ENCODE measurements at regions not wholly inside any gene's neighbourhood (a gene's known extent, or its start where the extent isn't known, plus 50 kb on each side); places are given as distances from the start of the nearest gene placed in this dataset.

GRCh38 chr6:105941621-105942412 lies 144.3 kb upstream of the PRDM1 start:
- H3K9me3 ChIP-seq (ENCODE audit: control insufficient read depth, low read length) = no peaks in the 10 kb centered on the region
- H3K4me3 ChIP-seq (ENCODE audit: insufficient read depth, low read depth, low read length) = no peak overlapping the region
- no peaks in the 10 kb centered on the region for H3K36me3 ChIP-seq (ENCODE audit: control insufficient read depth, insufficient read depth, low read length)
- no peaks in the 10 kb centered on the region for H3K4me1 ChIP-seq (ENCODE audit: control insufficient read depth, insufficient read depth, low read length)
- no peaks in the 10 kb centered on the region for H3K27me3 ChIP-seq (ENCODE audit: control insufficient read depth, insufficient read depth, low read length, poor library complexity, severe bottlenecking)
- H3K27ac ChIP-seq (ENCODE audit: insufficient read depth, low read depth, low read length, poor library complexity, severe bottlenecking) = no peak overlapping the region
- whole genome bisulfite sequencing, 2 experiments = 90 to 100% methylated on average over 2 of the region's 2 CpGs

- no peak overlapping the region for H3K4me3 ChIP-seq (ENCODE audit: insufficient read depth, low read depth, low read length)
- no peaks in the 10 kb centered on the region for H3K4me1 ChIP-seq (ENCODE audit: control insufficient read depth, insufficient read depth, low read length)
- H3K36me3 ChIP-seq (ENCODE audit: control insufficient read depth, insufficient read depth, low read length) = no peaks in the 10 kb centered on the region
- no peaks in the 10 kb centered on the region for H3K9me3 ChIP-seq (ENCODE audit: control insufficient read depth, low read length)
- H3K27me3 ChIP-seq (ENCODE audit: control insufficient read depth, insufficient read depth, low read length, poor library complexity, severe bottlenecking) = no peaks in the 10 kb centered on the region
- WGBS, 2 experiments = 66 to 78% methylated on average over 2 of the region's 2 CpGs
- H3K27ac ChIP-seq (ENCODE audit: insufficient read depth, low read depth, low read length, poor library complexity, severe bottlenecking) = no peak overlapping the region
Measured at GRCh38 chr6:105940990-105941389, 145.1 kb upstream of the PRDM1 start.

GRCh38 chr6:105936972-105937371 lies 149.2 kb upstream of the PRDM1 start:
- Histone ChIP-seq H3K36me3 (ENCODE audit: control insufficient read depth, insufficient read depth, low read length) (no peaks in the 10 kb centered on the region), H3K4me3 (ENCODE audit: insufficient read depth, low read depth, low read length) (no peak overlapping the region), H3K27ac (ENCODE audit: insufficient read depth, low read depth, low read length, poor library complexity, severe bottlenecking) (no peak overlapping the region), H3K9me3 (ENCODE audit: control insufficient read depth, low read length) (no peaks in the 10 kb centered on the region), H3K4me1 (ENCODE audit: control insufficient read depth, insufficient read depth, low read length) (no peaks in the 10 kb centered on the region), H3K27me3 (ENCODE audit: control insufficient read depth, insufficient read depth, low read length, poor library complexity, severe bottlenecking) (no peaks in the 10 kb centered on the region)
- 90 to 92% methylated on average over 2 of the region's 2 CpGs for WGBS, 2 experiments

DNA sequence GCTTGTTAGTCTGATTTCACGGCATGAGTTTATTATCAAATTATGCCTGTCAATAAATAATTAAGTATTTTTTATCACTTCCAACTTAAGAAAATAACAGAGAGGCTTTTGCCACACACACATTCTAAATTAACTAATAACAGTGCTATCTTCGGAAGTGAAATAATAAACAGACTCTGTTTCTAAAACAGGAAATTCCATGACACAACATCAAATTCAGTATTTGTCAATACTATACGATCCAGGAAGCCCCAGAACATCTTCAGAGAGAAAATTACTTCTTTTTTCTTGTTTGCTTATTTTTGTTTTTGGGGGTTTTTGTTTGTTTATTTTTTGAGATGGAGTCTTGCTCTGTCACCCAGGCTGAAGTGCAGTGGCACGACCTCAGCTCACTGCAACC lies 150.7 kb upstream of the PRDM1 start:
- Histone ChIP-seq H3K4me3 (ENCODE audit: insufficient read depth, low read depth, low read length) (no peak overlapping the region), H3K36me3 (ENCODE audit: control insufficient read depth, insufficient read depth, low read length) (no peaks in the 10 kb centered on the region), H3K27ac (ENCODE audit: insufficient read depth, low read depth, low read length, poor library complexity, severe bottlenecking) (no peak overlapping the region), H3K27me3 (ENCODE audit: control insufficient read depth, insufficient read depth, low read length, poor library complexity, severe bottlenecking) (no peaks in the 10 kb centered on the region), H3K9me3 (ENCODE audit: control insufficient read depth, low read length) (no peaks in the 10 kb centered on the region), H3K4me1 (ENCODE audit: control insufficient read depth, insufficient read depth, low read length) (no peaks in the 10 kb centered on the region)
- WGBS, 2 experiments = 89 to 91% methylated on average over 4 of the region's 4 CpGs

DNA sequence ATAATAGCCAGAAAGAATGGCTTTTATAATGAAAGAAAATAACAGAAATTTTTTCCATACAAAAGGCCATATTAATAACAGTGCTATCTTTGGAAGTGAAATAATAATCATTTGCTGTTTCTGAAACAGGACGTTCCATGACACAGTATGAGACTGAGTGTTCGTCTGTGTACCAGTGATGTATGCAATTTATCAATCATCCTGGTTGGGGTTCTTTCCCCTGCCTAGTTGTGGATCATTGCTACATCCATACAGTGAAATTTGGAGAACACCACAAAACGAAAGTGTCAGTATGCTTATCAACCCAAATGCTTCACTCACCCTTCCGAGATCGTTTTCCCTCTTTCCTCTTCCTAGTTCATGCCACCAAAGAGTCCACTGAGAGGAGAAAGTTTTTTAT lies 151.4 kb upstream of the PRDM1 start:
- Histone ChIP-seq H3K27me3 (ENCODE audit: control insufficient read depth, insufficient read depth, low read length, poor library complexity, severe bottlenecking) (no peaks in the 10 kb centered on the region), H3K9me3 (ENCODE audit: control insufficient read depth, low read length) (no peaks in the 10 kb centered on the region), H3K27ac (ENCODE audit: insufficient read depth, low read depth, low read length, poor library complexity, severe bottlenecking) (no peak overlapping the region), H3K36me3 (ENCODE audit: control insufficient read depth, insufficient read depth, low read length) (no peaks in the 10 kb centered on the region), H3K4me3 (ENCODE audit: insufficient read depth, low read depth, low read length) (no peak overlapping the region), H3K4me1 (ENCODE audit: control insufficient read depth, insufficient read depth, low read length) (no peaks in the 10 kb centered on the region)
- 94 to 98% methylated on average over 5 of the region's 5 CpGs for WGBS, 2 experiments

- Histone ChIP-seq H3K27ac (ENCODE audit: insufficient read depth, low read depth, low read length, poor library complexity, severe bottlenecking) (no peak overlapping the region), H3K4me1 (ENCODE audit: control insufficient read depth, insufficient read depth, low read length) (no peaks in the 10 kb centered on the region), H3K9me3 (ENCODE audit: control insufficient read depth, low read length) (no peaks in the 10 kb centered on the region), H3K36me3 (ENCODE audit: control insufficient read depth, insufficient read depth, low read length) (no peaks in the 10 kb centered on the region), H3K27me3 (ENCODE audit: control insufficient read depth, insufficient read depth, low read length, poor library complexity, severe bottlenecking) (no peaks in the 10 kb centered on the region), H3K4me3 (ENCODE audit: insufficient read depth, low read depth, low read length) (no peak overlapping the region)
- WGBS, 2 experiments = 100% methylated on average over 1 of the region's 2 CpGs; no CpG with 5 or more reads in 1 of the 2 experiments
Measured at GRCh38 chr6:105932440-105932839, 153.7 kb upstream of the PRDM1 start.

- Histone ChIP-seq H3K27me3 (ENCODE audit: control insufficient read depth, insufficient read depth, low read length, poor library complexity, severe bottlenecking) (no peaks in the 10 kb centered on the region), H3K36me3 (ENCODE audit: control insufficient read depth, insufficient read depth, low read length) (no peaks in the 10 kb centered on the region), H3K27ac (ENCODE audit: insufficient read depth, low read depth, low read length, poor library complexity, severe bottlenecking) (no peak overlapping the region), H3K9me3 (ENCODE audit: control insufficient read depth, low read length) (no peaks in the 10 kb centered on the region), H3K4me3 (ENCODE audit: insufficient read depth, low read depth, low read length) (no peak overlapping the region), H3K4me1 (ENCODE audit: control insufficient read depth, insufficient read depth, low read length) (no peaks in the 10 kb centered on the region)
- 88 to 100% methylated on average over 1 of the region's 1 CpG for WGBS, 2 experiments
Measured at GRCh38 chr6:105929626-105930025, 156.5 kb upstream of the PRDM1 start.

DNA sequence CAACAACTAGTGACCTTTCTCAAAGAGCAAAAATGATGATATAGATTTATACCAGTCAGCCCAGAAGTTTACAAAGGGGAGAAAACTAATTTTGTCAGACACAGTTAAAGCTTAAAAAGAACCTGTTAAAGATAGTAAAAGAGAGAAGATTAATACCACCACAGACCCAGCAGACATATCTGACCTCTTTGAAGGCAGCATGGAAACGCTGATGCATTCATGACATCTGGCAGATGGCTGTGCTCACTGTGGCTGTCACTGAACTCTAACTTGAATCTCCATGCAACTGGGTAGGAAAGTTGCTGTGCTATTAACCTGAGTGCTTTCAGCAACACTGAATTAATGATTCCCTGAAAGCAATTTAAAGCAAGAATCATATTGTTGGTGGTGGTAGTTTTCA lies 159.8 kb upstream of the PRDM1 start:
- Histone ChIP-seq H3K4me1 (ENCODE audit: control insufficient read depth, insufficient read depth, low read length) (no peaks in the 10 kb centered on the region), H3K36me3 (ENCODE audit: control insufficient read depth, insufficient read depth, low read length) (no peaks in the 10 kb centered on the region), H3K27me3 (ENCODE audit: control insufficient read depth, insufficient read depth, low read length, poor library complexity, severe bottlenecking) (no peaks in the 10 kb centered on the region), H3K4me3 (ENCODE audit: insufficient read depth, low read depth, low read length) (no peak overlapping the region), H3K9me3 (ENCODE audit: control insufficient read depth, low read length) (no peaks in the 10 kb centered on the region), H3K27ac (ENCODE audit: insufficient read depth, low read depth, low read length, poor library complexity, severe bottlenecking) (no peak overlapping the region)
- 89 to 91% methylated on average over 1 of the region's 1 CpG for WGBS, 2 experiments

DNA sequence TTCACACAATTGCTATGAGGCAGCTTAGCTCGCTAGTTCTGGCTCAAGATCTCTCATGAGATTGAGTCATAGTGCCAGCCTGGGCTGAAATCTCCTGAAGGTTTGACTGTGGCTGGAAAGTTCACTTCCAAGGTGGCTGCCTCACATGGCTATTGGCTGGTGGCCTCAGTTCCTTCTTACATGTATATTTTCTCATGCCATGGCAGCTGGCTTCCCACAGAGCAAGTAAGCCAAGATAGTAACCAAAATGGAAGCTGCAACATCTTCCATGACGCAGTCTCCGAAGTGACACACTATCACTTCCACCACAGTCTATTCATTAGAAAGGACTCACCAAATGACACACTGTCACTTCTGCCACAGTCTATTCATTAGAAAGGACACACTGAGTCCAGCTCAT lies 160.4 kb upstream of the PRDM1 start:
- WGBS, 2 experiments = 92 to 98% methylated on average over 3 of the region's 3 CpGs
- no peaks in the 10 kb centered on the region for H3K27me3 ChIP-seq (ENCODE audit: control insufficient read depth, insufficient read depth, low read length, poor library complexity, severe bottlenecking)
- H3K4me3 ChIP-seq (ENCODE audit: insufficient read depth, low read depth, low read length) = no peak overlapping the region
- no peak overlapping the region for H3K27ac ChIP-seq (ENCODE audit: insufficient read depth, low read depth, low read length, poor library complexity, severe bottlenecking)
- no peaks in the 10 kb centered on the region for H3K4me1 ChIP-seq (ENCODE audit: control insufficient read depth, insufficient read depth, low read length)
- no peaks in the 10 kb centered on the region for H3K36me3 ChIP-seq (ENCODE audit: control insufficient read depth, insufficient read depth, low read length)
- no peaks in the 10 kb centered on the region for H3K9me3 ChIP-seq (ENCODE audit: control insufficient read depth, low read length)

DNA sequence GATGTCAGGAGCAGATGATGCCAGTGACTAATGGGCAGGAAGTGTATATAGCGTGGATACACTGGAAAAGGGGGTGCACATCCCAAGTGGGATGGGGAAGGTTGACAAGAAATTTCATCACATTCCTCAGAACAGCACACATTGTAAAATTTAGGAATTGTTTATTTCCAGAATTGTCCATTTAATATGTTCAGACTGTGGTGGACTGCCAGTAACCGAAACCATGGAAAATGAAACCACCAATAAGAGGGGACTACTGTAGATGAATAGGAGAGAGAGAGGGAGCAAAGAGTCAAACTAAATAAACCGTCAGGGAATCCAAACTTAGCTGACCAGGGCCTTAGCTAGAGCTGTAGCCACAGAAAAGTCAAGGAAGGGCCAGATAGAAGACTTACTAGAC lies 164.4 kb upstream of the PRDM1 start:
- no peak overlapping the region for H3K4me3 ChIP-seq (ENCODE audit: insufficient read depth, low read depth, low read length)
- H3K27me3 ChIP-seq (ENCODE audit: control insufficient read depth, insufficient read depth, low read length, poor library complexity, severe bottlenecking) = no peaks in the 10 kb centered on the region
- no peaks in the 10 kb centered on the region for H3K4me1 ChIP-seq (ENCODE audit: control insufficient read depth, insufficient read depth, low read length)
- no peaks in the 10 kb centered on the region for H3K9me3 ChIP-seq (ENCODE audit: control insufficient read depth, low read length)
- no peak overlapping the region for H3K27ac ChIP-seq (ENCODE audit: insufficient read depth, low read depth, low read length, poor library complexity, severe bottlenecking)
- 84 to 91% methylated on average over 3 of the region's 3 CpGs for WGBS, 2 experiments
- H3K36me3 ChIP-seq (ENCODE audit: control insufficient read depth, insufficient read depth, low read length) = no peaks in the 10 kb centered on the region
